DND-41 (cell line): ENCODE measurements at regions not wholly inside any gene's neighbourhood (a gene's known extent, or its start where the extent isn't known, plus 50 kb on each side); places are given as distances from the start of the nearest gene placed in this dataset.

Experiments used
- ATAC-seq: fragments of 200-7000 bp; cut with Tn5 transposase; 3 replicates; pipeline ENCODE4 v1.9.1; 2021; ENCODE audit warnings: low read depth; ENCODE audit not compliant: insufficient read depth
- DNase-seq: peaks from one replicate; pipeline ENCODE4 v3.0.0-alpha.2; 2020
- H2AFZ ChIP-seq: 2 replicates; pipeline ENCODE4 v1.6.0; 2012; ENCODE audit warnings: low read depth, low read length
- H3K27ac ChIP-seq: 2 replicates; pipeline ENCODE4 v1.5.1; 2012; ENCODE audit warnings: low read length, inconsistent platforms
- H3K27me3 ChIP-seq: fragments of 200-600 bp; sonication (generic); 2 replicates; pipeline ENCODE4 v1.6.0; 2012; ENCODE audit warnings: low read length, mild to moderate bottlenecking, inconsistent platforms; ENCODE audit not compliant: insufficient read depth, poor library complexity
- H3K36me3 ChIP-seq: 2 replicates; pipeline ENCODE4 v1.5.1; 2012; ENCODE audit warnings: low read length, inconsistent platforms; ENCODE audit not compliant: insufficient read depth
- H3K4me1 ChIP-seq: 2 replicates; pipeline ENCODE4 v1.5.1; 2012; ENCODE audit warnings: mild to moderate bottlenecking, low read length; ENCODE audit not compliant: insufficient read depth
- H3K4me2 ChIP-seq: 2 replicates; pipeline ENCODE4 v1.6.0; 2012; ENCODE audit warnings: mild to moderate bottlenecking, moderate library complexity, low read length, inconsistent platforms; ENCODE audit not compliant: insufficient read depth
- H3K4me3 ChIP-seq, 2 experiments: fragments of 200-600 bp in 1 of 2; shearing (Covaris generic) in 1 of 2; 2 replicates each; pipeline ENCODE4 v1.5.1; 2012 to 2016; ENCODE audit warnings: inconsistent platforms in 2 of 2, low read length in 2 of 2, mild to moderate bottlenecking in 2 of 2, low read depth in 1 of 2, moderate library complexity in 1 of 2
- H3K79me2 ChIP-seq: 2 replicates; pipeline ENCODE4 v1.6.0; 2012; ENCODE audit warnings: low read length, inconsistent platforms; ENCODE audit not compliant: insufficient read depth
- H3K9ac ChIP-seq: 2 replicates; pipeline ENCODE4 v1.6.0; 2012; ENCODE audit warnings: low read depth, mild to moderate bottlenecking, inconsistent platforms, low read length, moderate library complexity
- H3K9me3 ChIP-seq: 2 replicates; pipeline ENCODE4 v1.5.1; 2012; ENCODE audit warnings: low read length, moderate library complexity, mild to moderate bottlenecking, inconsistent platforms; ENCODE audit not compliant: insufficient read depth, severe bottlenecking
- H4K20me1 ChIP-seq: 2 replicates; pipeline ENCODE4 v1.6.0; 2012; ENCODE audit warnings: low read length; ENCODE audit not compliant: insufficient read depth
- EZH2 ChIP-seq: IDR thresholded peaks from 3 replicates; pipeline ENCODE4 v1.6.1; 2012; ENCODE audit warnings: borderline replicate concordance, low read depth, mild to moderate bottlenecking, moderate library complexity, low read length, inconsistent platforms; ENCODE audit not compliant: severe bottlenecking
- TF ChIP-seq, protein P1 (sequence below): IDR thresholded peaks from 2 replicates; pipeline ENCODE4 v1.5.1; 2012; ENCODE audit warnings: borderline replicate concordance, low read length, moderate library complexity, mild to moderate bottlenecking; ENCODE audit not compliant: poor library complexity, severe bottlenecking; ENCODE audit errors: extremely low read depth

DNA sequence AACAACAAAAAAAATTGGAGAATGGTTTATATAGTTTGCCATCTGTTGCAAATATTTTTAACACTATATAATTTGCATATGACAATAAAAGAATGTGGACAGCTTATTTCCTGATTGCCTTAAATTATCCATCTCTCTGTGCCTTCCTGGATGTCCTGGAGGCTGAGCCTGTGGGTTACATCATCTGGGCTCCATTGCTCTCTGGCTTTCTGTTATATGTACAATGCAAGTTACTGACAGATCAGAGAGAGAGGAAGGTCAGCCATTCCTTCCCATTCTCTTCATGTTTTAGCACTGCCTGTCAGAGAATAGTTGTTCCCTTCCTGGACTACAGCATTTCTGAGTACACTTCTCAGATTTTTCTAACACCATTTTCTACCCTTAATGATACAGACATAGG lies 758.3 kb upstream of the PCDH20 start:
- ATAC-seq (no peak), DNase-seq (no peak)
- TF ChIP-seq, protein P1, sequence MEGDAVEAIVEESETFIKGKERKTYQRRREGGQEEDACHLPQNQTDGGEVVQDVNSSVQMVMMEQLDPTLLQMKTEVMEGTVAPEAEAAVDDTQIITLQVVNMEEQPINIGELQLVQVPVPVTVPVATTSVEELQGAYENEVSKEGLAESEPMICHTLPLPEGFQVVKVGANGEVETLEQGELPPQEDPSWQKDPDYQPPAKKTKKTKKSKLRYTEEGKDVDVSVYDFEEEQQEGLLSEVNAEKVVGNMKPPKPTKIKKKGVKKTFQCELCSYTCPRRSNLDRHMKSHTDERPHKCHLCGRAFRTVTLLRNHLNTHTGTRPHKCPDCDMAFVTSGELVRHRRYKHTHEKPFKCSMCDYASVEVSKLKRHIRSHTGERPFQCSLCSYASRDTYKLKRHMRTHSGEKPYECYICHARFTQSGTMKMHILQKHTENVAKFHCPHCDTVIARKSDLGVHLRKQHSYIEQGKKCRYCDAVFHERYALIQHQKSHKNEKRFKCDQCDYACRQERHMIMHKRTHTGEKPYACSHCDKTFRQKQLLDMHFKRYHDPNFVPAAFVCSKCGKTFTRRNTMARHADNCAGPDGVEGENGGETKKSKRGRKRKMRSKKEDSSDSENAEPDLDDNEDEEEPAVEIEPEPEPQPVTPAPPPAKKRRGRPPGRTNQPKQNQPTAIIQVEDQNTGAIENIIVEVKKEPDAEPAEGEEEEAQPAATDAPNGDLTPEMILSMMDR: no peak
- TF ChIP-seq EZH2: no peak
- Histone ChIP-seq H3K9ac (no peak overlapping the region), H3K79me2 (no peaks in the 10 kb centered on the region), H3K4me1 (no peaks in the 10 kb centered on the region), H3K27ac (no peak overlapping the region), H2AFZ (no peak overlapping the region), H3K4me2 (no peak overlapping the region), H4K20me1 (no peaks in the 10 kb centered on the region), H3K4me3 (no peak overlapping the region), H3K36me3 (no peaks in the 10 kb centered on the region), H3K27me3 (no peaks in the 10 kb centered on the region), H3K9me3 (no peaks in the 10 kb centered on the region)

DNA sequence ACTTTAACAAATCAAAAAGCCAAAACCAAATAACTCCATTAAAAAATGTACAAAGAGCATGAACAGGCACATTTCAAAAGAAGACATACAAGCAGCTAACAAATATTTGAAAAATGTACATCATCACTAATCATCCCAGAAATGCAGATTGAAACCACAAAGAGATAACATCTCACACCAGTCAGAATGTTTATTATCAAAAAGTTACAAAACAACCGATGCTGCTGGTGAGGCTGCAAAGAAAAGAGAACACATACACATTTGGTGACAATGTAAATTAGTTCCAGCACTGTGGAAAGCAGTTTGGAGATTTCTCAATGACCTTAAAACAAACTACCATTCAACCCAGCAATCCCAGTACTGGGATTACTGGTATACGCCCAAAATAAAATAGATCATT lies 756.0 kb upstream of the PCDH20 start:
- no peaks in the 10 kb centered on the region for H3K4me1 ChIP-seq
- H3K27me3 ChIP-seq: no peaks in the 10 kb centered on the region
- no peak overlapping the region for H3K4me2 ChIP-seq
- no peak overlapping the region for H3K9ac ChIP-seq
- H3K79me2 ChIP-seq: no peaks in the 10 kb centered on the region
- H4K20me1 ChIP-seq: no peaks in the 10 kb centered on the region
- TF ChIP-seq, protein P1: no peak
- TF ChIP-seq EZH2: no peak
- no peak overlapping the region for H3K4me3 ChIP-seq
- ATAC-seq: no peak
- no peak overlapping the region for H2AFZ ChIP-seq
- no peak overlapping the region for H3K27ac ChIP-seq
- no peaks in the 10 kb centered on the region for H3K9me3 ChIP-seq
- no peak for DNase-seq
- H3K36me3 ChIP-seq: no peaks in the 10 kb centered on the region

DNA sequence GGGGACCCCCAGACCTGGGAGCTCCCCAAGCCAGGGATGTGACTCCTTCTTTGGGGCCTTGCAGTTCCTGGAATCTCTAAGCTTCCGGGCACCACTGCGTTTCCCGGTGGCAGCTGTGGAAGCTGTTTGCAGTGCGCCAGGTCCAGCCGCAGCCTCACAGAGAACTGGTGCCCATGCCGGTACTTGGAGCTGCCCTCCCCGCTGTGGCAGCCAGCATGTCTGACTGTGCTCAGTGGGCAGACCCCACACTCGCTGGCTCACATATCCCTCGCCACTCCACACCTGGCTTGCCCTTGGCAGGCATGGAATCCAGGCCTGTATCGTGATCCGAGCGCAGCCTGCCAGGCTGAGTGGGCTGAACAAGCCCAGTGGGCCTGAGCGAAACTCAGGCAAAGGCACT lies 753.2 kb upstream of the PCDH20 start:
- Histone ChIP-seq H3K36me3 (no peaks in the 10 kb centered on the region), H2AFZ (no peak overlapping the region), H3K27me3 (no peaks in the 10 kb centered on the region), H3K9ac (no peak overlapping the region), H3K79me2 (no peaks in the 10 kb centered on the region), H4K20me1 (no peaks in the 10 kb centered on the region), H3K4me3 (no peak overlapping the region), H3K4me2 (no peak overlapping the region), H3K4me1 (no peaks in the 10 kb centered on the region), H3K9me3 (no peaks in the 10 kb centered on the region), H3K27ac (no peak overlapping the region)
- ATAC-seq (no peak), DNase-seq (no peak)
- TF ChIP-seq EZH2: no peak
- TF ChIP-seq, protein P1: no peak

DNA sequence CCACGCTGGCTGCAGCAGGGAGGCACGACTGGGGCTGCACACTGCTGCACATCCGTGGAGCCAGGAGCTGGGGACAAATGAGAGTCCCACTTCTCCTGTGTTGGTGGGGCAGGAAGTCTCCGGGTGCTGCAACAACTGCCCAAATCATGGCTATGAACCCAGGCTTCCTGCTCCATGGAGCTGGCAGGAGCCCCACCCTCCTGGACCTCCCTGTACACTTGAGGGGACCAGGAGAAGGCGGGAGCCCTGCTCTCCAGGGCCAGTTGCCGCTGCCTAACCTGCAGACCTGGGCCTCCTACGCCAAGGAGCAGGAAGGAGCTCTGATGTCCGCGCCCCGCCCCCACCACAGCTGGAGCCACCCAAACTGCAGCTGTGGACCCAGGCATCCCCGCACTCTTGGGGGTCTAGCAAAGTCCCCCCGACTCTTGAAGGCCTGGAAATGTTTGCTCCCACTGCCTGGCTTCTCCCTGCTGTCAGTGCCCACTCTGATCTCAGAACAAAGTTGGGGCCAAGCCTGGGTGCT lies 752.1 kb upstream of the PCDH20 start:
- Histone ChIP-seq H3K27ac (no peak overlapping the region), H3K4me2 (no peak overlapping the region), H3K4me3 (no peak overlapping the region), H3K4me1 (no peaks in the 10 kb centered on the region), H3K79me2 (no peaks in the 10 kb centered on the region), H3K9ac (no peak overlapping the region), H4K20me1 (no peaks in the 10 kb centered on the region), H3K36me3 (no peaks in the 10 kb centered on the region), H2AFZ (no peak overlapping the region), H3K9me3 (no peaks in the 10 kb centered on the region), H3K27me3 (no peaks in the 10 kb centered on the region)
- no peak for ATAC-seq
- no peak for DNase-seq
- TF ChIP-seq, protein P1: no peak
- no peak for TF ChIP-seq EZH2
